Common myeloid progenitor, CD34-positive (primary cell): ENCODE measurements at regions not wholly inside any gene's neighbourhood (a gene's known extent, or its start where the extent isn't known, plus 50 kb on each side); places are given as distances from the start of the nearest gene placed in this dataset.

ENCODE experiments used
- CTCF ChIA-PET: fragments of 350-600 bp; sonication (Branson Sonifier 250); formaldehyde crosslinking; loops from one replicate; lab custom pipeline; 2021; ENCODE audit warnings: antibody characterized with exemption; lab: Charles Lee
- POLR2A ChIA-PET: fragments of 350-600 bp; sonication (Branson Sonifier 250); formaldehyde crosslinking; loops from one replicate; lab custom pipeline; 2021; ENCODE audit warnings: antibody characterized with exemption; lab: Charles Lee
- DNase-seq, 3 donors: peaks; one replicate each; pipeline versions ENCODE4 v3.0.0 to v3.0.0-alpha.2; 2013
- H3K27ac ChIP-seq, 2 experiments: 1 replicate in 1 of 2; 2 replicates in 1 of 2; pipeline ENCODE4 v1.7.0; 2013; ENCODE audit warnings: inconsistent platforms in 2 of 2, low read length in 2 of 2, mild to moderate bottlenecking in 2 of 2, low read depth in 1 of 2, moderate library complexity in 1 of 2; ENCODE audit not compliant: severe bottlenecking in 2 of 2, insufficient read depth in 1 of 2, poor library complexity in 1 of 2
- H3K27me3 ChIP-seq, 5 experiments: replicated peaks in 2 of 5; 1 replicate in 3 of 5; 2 replicates in 2 of 5; pipeline versions ENCODE4 v1.6.1 to v1.7.0; 2013; ENCODE audit warnings: low read length in 4 of 5, mild to moderate bottlenecking in 2 of 5, moderate library complexity in 2 of 5, inconsistent platforms in 1 of 5; ENCODE audit not compliant: insufficient read depth in 5 of 5, control insufficient read depth in 4 of 5
- H3K36me3 ChIP-seq, 4 experiments: 1 replicate in 2 of 4; 2 replicates in 2 of 4; pipeline versions ENCODE4 v1.6.1 to v1.7.0; 2013; ENCODE audit warnings: low read length in 3 of 4, control low read depth in 1 of 4, mild to moderate bottlenecking in 1 of 4; ENCODE audit not compliant: control insufficient read depth in 4 of 4, insufficient read depth in 4 of 4
- H3K4me1 ChIP-seq, 4 experiments: 1 replicate in 3 of 4; 2 replicates in 1 of 4; pipeline versions ENCODE4 v1.6.1 to v1.7.1; 2013; ENCODE audit warnings: low read length in 3 of 4, mild to moderate bottlenecking in 3 of 4, control low read depth in 1 of 4, inconsistent platforms in 1 of 4, moderate library complexity in 1 of 4; ENCODE audit not compliant: control insufficient read depth in 4 of 4, insufficient read depth in 4 of 4; ENCODE audit errors: control extremely low read depth in 1 of 4
- H3K4me3 ChIP-seq, 7 experiments: 1 replicate in 4 of 7; 2 replicates in 3 of 7; pipeline versions ENCODE4 v1.5.1 to v1.7.0; 2013; ENCODE audit warnings: mild to moderate bottlenecking in 7 of 7, low read length in 6 of 7, moderate library complexity in 6 of 7, inconsistent platforms in 2 of 7, low read depth in 2 of 7, control low read depth in 1 of 7; ENCODE audit not compliant: insufficient read depth in 4 of 7, control insufficient read depth in 1 of 7; ENCODE audit errors: extremely low read depth in 1 of 7
- H3K9me3 ChIP-seq, 5 experiments: 1 replicate in 4 of 5; 2 replicates in 1 of 5; pipeline versions ENCODE4 v1.6.1 to v1.7.1; 2013; ENCODE audit warnings: low read length in 4 of 5, mild to moderate bottlenecking in 2 of 5, inconsistent platforms in 1 of 5, low read depth in 1 of 5, moderate library complexity in 1 of 5; ENCODE audit not compliant: control insufficient read depth in 4 of 5, insufficient read depth in 2 of 5; ENCODE audit errors: control extremely low read depth in 1 of 5
- WGBS: methylation state at CpG from one replicate; pipeline ENCODE4 v1.1.5; 2013; ENCODE audit not compliant: insufficient coverage; 5-methylcytosine and 5-hydroxymethylcytosine counted together

DNA sequence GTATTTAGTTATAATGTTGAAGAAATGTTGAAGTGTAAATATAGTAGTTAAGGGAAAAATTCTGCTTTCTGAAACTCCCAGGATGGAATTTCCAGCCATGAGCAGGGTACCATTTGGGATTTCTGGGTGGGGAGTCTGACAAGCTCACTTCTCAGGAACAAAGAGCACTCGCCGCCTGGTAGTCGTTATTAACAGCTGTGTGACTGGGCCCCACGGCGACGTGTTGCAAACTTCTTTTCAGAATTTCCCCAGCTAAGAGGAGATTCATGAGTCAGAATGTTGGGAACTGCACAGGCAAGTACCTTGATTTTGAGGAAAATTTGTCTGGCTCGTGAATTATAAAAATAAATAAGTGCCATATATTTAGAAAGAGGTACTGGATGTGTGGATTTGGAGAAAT lies 103.7 kb downstream of the LACC1 start:
- DNase-seq: no peak
- POLR2A ChIA-PET: no interaction called here
- no peak overlapping the region for H3K4me3 ChIP-seq
- no peaks in the 10 kb centered on the region for H3K4me1 ChIP-seq
- no peaks in the 10 kb centered on the region for H3K36me3 ChIP-seq
- WGBS: 94% methylated on average over 6 of the region's 7 CpGs
- CTCF ChIA-PET: no interaction called here
- no peak overlapping the region for H3K27ac ChIP-seq
- H3K9me3 ChIP-seq: no peaks in the 10 kb centered on the region
- H3K27me3 ChIP-seq: no peaks in the 10 kb centered on the region

GRCh38 chr13:43984292-43984691 lies 104.6 kb downstream of the LACC1 start:
- no CpG with 5 or more reads among the region's 2 CpGs for WGBS
- no peak for DNase-seq

DNA sequence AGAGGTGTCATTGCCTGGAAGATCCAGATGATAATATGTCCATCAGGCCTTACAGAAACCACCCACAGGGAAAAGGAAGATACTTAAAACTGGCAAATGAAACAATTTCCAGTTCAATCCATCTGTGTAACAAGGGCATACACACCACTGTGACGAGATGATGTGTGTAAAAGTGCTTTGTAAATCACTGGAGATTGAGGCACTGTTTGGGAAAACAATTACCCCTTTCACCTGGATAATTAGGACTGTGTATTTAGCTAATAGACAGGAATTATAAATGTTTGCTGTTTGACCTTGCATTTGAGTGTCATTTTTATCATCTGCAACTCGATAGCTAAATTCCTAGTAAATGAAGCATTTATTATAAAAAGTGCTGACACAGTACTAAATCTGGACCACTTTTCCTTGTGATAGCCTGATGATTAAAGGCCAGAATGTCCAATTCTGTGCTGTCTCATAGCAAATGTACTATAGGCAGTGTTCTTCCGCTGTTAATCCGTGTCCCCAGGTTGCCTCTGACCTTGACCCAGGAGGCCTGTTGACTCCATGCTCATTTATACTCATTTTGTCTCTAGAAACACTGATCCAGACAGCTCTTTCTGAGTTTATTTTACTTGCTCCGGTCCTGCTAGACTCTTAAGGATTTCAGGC lies 105.8 kb downstream of the LACC1 start:
- Histone ChIP-seq H3K9me3 (no peaks in the 10 kb centered on the region), H3K4me1 (no peaks in the 10 kb centered on the region), H3K27me3 (no peaks in the 10 kb centered on the region), H3K36me3 (no peaks in the 10 kb centered on the region), H3K27ac (no peak overlapping the region), H3K4me3 (no peak overlapping the region)
- ChIA-PET CTCF (interaction anchor here (0.7 kb wide), 1 partner anchor 643 kb away, joined by 4 read pairs; no protein-coding TSS in a partner anchor), POLR2A (no interaction called here)
- 100% methylated on average over 2 of the region's 5 CpGs for WGBS
- no peak for DNase-seq

More at GRCh38 chr13:43984292-43984691, 104.6 kb downstream of the LACC1 start:
- Histone ChIP-seq H3K36me3 (no peaks in the 10 kb centered on the region), H3K4me1 (no peaks in the 10 kb centered on the region), H3K27me3 (no peaks in the 10 kb centered on the region), H3K9me3 (no peaks in the 10 kb centered on the region), H3K27ac (no peak overlapping the region), H3K4me3 (no peak overlapping the region)
- CTCF ChIA-PET: no interaction called here
- POLR2A ChIA-PET: no interaction called here

DNA sequence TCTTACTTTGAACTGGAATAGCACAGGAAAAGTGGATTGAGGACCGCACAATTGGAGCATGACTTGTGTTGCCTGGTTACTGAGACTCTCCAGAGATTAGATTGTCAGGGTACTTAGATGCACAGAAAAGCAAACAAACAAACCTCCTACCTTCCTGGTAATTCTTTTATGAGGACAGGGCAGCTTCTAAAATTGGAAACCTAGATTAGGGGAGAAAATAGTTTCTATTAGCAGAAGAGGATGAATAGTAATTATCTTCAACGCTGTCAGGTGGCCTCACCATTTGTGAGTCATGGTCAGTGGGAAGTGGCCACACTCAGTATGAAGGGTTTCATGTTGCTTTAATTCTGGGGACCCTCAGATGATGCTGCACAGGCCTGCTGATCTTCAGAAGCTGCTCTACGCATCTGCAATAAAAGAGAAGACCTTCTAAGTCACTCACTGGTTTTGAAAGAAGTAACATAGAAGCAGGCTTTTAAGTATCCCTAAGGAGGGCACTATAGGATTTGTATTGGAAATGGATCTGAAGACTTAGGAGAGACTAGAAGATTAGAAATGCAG lies 106.8 kb downstream of the LACC1 start:
- CTCF ChIA-PET: no interaction called here
- no peaks in the 10 kb centered on the region for H3K36me3 ChIP-seq
- no peak overlapping the region for H3K4me3 ChIP-seq
- no peaks in the 10 kb centered on the region for H3K9me3 ChIP-seq
- H3K27ac ChIP-seq: no peak overlapping the region
- H3K4me1 ChIP-seq: no peaks in the 10 kb centered on the region
- POLR2A ChIA-PET: no interaction called here
- WGBS: 97% methylated on average over 2 of the region's 3 CpGs
- H3K27me3 ChIP-seq: no peaks in the 10 kb centered on the region
- DNase-seq: no peak

DNA sequence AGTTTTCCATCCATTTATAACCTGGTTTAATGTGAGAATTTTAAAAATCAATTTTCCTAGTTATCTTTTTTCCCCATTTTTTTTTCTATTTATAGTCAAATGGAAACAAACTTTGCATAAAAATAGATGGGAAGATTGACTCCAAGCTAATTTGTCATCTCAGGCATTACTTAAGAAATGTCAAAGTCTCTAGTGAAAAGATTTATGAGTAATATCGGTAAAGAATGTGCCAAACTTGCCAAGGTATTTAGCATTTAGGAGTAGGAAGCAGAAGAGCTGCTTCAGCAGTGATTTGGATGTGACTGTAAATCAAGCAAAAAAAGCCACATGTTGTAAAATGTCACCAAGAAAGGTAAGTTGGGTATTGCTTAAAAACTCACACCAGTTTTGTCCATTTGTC lies 108.6 kb downstream of the LACC1 start:
- H3K9me3 ChIP-seq: no peaks in the 10 kb centered on the region
- WGBS: 78% methylated on average over 1 of the region's 1 CpG
- ChIA-PET POLR2A (no interaction called here), CTCF (no interaction called here)
- H3K4me3 ChIP-seq: no peak overlapping the region
- no peaks in the 10 kb centered on the region for H3K4me1 ChIP-seq
- no peaks in the 10 kb centered on the region for H3K36me3 ChIP-seq
- no peak for DNase-seq
- no peak overlapping the region for H3K27ac ChIP-seq
- no peaks in the 10 kb centered on the region for H3K27me3 ChIP-seq

- CTCF ChIA-PET: no interaction called here
Measured at GRCh38 chr13:43990021-43990420, 110.3 kb downstream of the LACC1 start.

GRCh38 chr13:43990829-43991228 lies 111.1 kb downstream of the LACC1 start:
- CTCF ChIA-PET: no interaction called here
- Histone ChIP-seq H3K4me3 (no peak overlapping the region), H3K36me3 (no peaks in the 10 kb centered on the region), H3K27me3 (no peaks in the 10 kb centered on the region), H3K4me1 (no peaks in the 10 kb centered on the region), H3K27ac (no peak overlapping the region), H3K9me3 (peaks cover 4 to 18% (median 15%) of the 10 kb centered on the region in 5 experiments)
- WGBS: 86% methylated on average over 1 of the region's 3 CpGs
- DNase-seq: no peak
- POLR2A ChIA-PET: no interaction called here

More at GRCh38 chr13:43990021-43990420, 110.3 kb downstream of the LACC1 start:
- 100% methylated on average over 4 of the region's 5 CpGs for WGBS
- no peaks in the 10 kb centered on the region for H3K36me3 ChIP-seq
- no peak for DNase-seq
- POLR2A ChIA-PET: no interaction called here
- peaks cover 4 to 10% (median 9%) of the 10 kb centered on the region in 5 experiments for H3K9me3 ChIP-seq
- H3K4me1 ChIP-seq: no peaks in the 10 kb centered on the region
- no peaks in the 10 kb centered on the region for H3K27me3 ChIP-seq
- H3K27ac ChIP-seq: no peak overlapping the region
- no peak overlapping the region for H3K4me3 ChIP-seq
